ENCODE measurements at regions not wholly inside any gene's neighbourhood (a gene's known extent, or its start where the extent isn't known, plus 50 kb on each side); places are given as distances from the start of the nearest gene placed in this dataset.
A peak's percentile ranks its signal among the peaks of the same experiment; 100 is the strongest.

DNA sequence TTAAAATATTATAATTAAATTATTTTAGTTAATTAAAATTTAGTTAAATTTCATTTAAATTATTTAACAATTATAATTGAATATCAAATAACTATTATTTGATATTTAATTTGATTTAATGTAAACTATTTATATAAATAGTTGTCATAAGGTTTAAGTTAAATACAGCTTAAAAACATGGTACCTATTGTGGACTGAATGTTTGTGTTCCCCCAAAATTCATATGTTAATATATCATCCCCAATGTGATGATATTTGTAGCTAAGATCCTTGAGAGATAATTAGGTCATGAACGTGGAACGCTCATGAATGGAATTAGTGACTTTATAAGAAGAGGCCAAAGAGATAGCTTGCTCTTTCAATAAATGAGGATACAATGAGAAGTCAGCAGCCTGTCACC lies 505.7 kb upstream of the LRATD1 start:
- TF ChIP-seq EP300 (IDR thresholded peaks at IDR 0.05), result no peak
- no peak overlapping the region for H3K27ac ChIP-seq

GRCh38 chr2:14127765-14128164 lies 504.8 kb upstream of the LRATD1 start:
- CTCF ChIA-PET, result no interaction called here
- 2% methylated on average over 3 of the region's 3 CpGs for WGBS (ENCODE audit: missing lambda C conversion rate)

More for the DNA sequence above, 505.7 kb upstream of the LRATD1 start:
- Histone ChIP-seq H3K4me2 (no peak overlapping the region), H3K4me1 (no peaks in the 10 kb centered on the region), H3K9me3 (peaks cover 13% of the 10 kb centered on the region; the same call in 1 of the 3 replicates), H3K4me3 (no peak overlapping the region)
- DNase-seq (ENCODE audit: low read depth in 1 of 2, low spot score in 1 of 2) (no peak), ATAC-seq (no peak), FAIRE-seq (no peak)
- POLR2A ChIA-PET, result no interaction called here
- WGBS (ENCODE audit: missing lambda C conversion rate), result 9% methylated on average over 2 of the region's 2 CpGs
- CTCF ChIA-PET, result no interaction called here

GRCh38 chr2:14132386-14132785 lies 500.1 kb upstream of the LRATD1 start:
- WGBS (ENCODE audit: missing lambda C conversion rate), result 0% methylated on average over 1 of the region's 1 CpG
- DNase-seq (ENCODE audit: low read depth in 1 of 2, low spot score in 1 of 2), result no peak
- ChIA-PET POLR2A (no interaction called here), CTCF (no interaction called here)
- TF ChIP-seq MAZ (IDR thresholded peaks at IDR 0.05; ENCODE audit: borderline replicate concordance, low read depth, low read length) (no peak), CBX8 (IDR thresholded peaks at IDR 0.05) (no peak), KDM5A (IDR thresholded peaks at IDR 0.05) (no peak)
- no peaks in the 10 kb centered on the region for H3K4me1 ChIP-seq
- H3K27ac ChIP-seq, result no peak overlapping the region
- H3K4me2 ChIP-seq, result no peak overlapping the region
- no peak for ATAC-seq
- no peak for FAIRE-seq
- no peak overlapping the region for H3K4me3 ChIP-seq
- peaks cover 4% of the 10 kb centered on the region; the same call in 1 of the 3 replicates for H3K9me3 ChIP-seq

More at GRCh38 chr2:14127765-14128164, 504.8 kb upstream of the LRATD1 start:
- Histone ChIP-seq H3K4me2 (no peak overlapping the region), H3K27ac (no peak overlapping the region), H3K4me1 (no peaks in the 10 kb centered on the region), H3K9me3 (peaks cover 13% of the 10 kb centered on the region; the same call in 1 of the 3 replicates), H3K4me3 (no peak overlapping the region)
- no peak for DNase-seq (ENCODE audit: low read depth in 1 of 2, low spot score in 1 of 2)
- FAIRE-seq, result no peak
- no peak for TF ChIP-seq POLR2A (IDR thresholded peaks at IDR 0.05; ENCODE audit: low read length)
- TF ChIP-seq ATOH8 (CRISPR knock-in tag; IDR thresholded peaks at IDR 0.05; ENCODE audit: low read depth), result no peak
- no peak for TF ChIP-seq RAD21 (conservative IDR thresholded peaks at IDR 0.05 in 1 of 2, IDR thresholded peaks at IDR 0.05 in 1 of 2)
- no peak for TF ChIP-seq USF2 (IDR thresholded peaks at IDR 0.05)
- TF ChIP-seq NPAS2 (CRISPR knock-in tag; IDR thresholded peaks at IDR 0.05; ENCODE audit: borderline replicate concordance), result no peak
- TF ChIP-seq HDAC2 (IDR thresholded peaks at IDR 0.05), result no peak
- no peak for TF ChIP-seq CBX2 (IDR thresholded peaks at IDR 0.05; ENCODE audit: borderline replicate concordance, low read depth)
- POLR2A ChIA-PET, result no interaction called here
- ATAC-seq, result no peak

DNA sequence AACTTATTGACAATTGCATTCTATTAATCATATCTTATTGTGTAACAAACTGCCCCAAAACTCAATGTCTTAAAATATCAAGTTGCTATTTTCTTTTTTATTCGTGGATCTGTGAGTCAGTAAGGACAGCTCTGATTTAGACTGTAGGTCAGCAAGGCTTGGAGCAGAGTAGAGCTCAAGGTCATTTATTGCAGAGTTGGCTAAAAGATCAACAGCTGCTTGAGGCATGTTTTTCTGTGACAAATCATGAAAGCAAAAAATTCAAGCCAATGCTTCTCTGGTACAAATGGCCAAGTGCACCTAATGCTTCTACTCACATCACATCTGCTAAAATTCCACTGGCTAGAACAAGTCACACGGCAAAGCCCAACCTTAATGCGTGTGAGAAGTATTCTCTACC lies 497.7 kb upstream of the LRATD1 start:
- 36% methylated on average over 3 of the region's 3 CpGs for WGBS (ENCODE audit: missing lambda C conversion rate)
- Histone ChIP-seq H3K4me3 (no peak overlapping the region), H3K9me3 (no peaks in the 10 kb centered on the region), H3K27ac (no peak overlapping the region), H3K4me2 (no peak overlapping the region), H3K4me1 (no peaks in the 10 kb centered on the region)
- DNase-seq (ENCODE audit: low read depth in 1 of 2, low spot score in 1 of 2) (no peak), FAIRE-seq (no peak), ATAC-seq (no peak)
- no peak for TF ChIP-seq HMGXB4 (CRISPR knock-in tag; IDR thresholded peaks at IDR 0.05; ENCODE audit: borderline replicate concordance)
- TF ChIP-seq MAFK (IDR thresholded peaks at IDR 0.05; ENCODE audit: partially characterized antibody), result peak; percentile 5
- POLR2A ChIA-PET, result no interaction called here
- CTCF ChIA-PET, result no interaction called here

DNA sequence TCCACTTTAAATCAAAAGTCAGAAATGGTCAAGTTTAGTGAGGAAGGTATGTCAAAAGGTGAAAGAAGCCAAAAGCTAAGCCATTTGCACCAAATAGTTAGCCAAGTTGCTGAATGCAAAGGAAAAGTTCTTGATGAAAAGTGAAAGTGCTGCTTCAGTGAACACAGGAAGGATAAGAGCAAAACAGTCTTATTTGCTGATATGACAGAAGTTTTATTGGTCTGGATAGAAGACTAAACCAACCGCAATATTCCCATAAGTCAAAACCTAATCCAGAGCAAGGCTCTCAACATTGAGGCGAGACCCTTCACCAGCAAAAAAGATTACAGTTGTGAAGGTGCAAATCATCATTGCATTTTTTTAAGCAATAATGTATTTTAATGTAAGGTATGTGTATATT lies 496.5 kb upstream of the LRATD1 start:
- no peaks in the 10 kb centered on the region for H3K9me3 ChIP-seq
- ATAC-seq, result no peak
- 40% methylated on average over 2 of the region's 2 CpGs for WGBS (ENCODE audit: missing lambda C conversion rate)
- H3K27ac ChIP-seq, result no peak overlapping the region
- H3K4me3 ChIP-seq, result no peak overlapping the region
- FAIRE-seq, result no peak
- no peak for DNase-seq (ENCODE audit: low read depth in 1 of 2, low spot score in 1 of 2)
- no peak overlapping the region for H3K4me2 ChIP-seq
- H3K4me1 ChIP-seq, result no peaks in the 10 kb centered on the region
- ChIA-PET CTCF (no interaction called here), POLR2A (no interaction called here)
- TF ChIP-seq MAFK (IDR thresholded peaks at IDR 0.05; ENCODE audit: partially characterized antibody) (peak; percentile 62), RNF2 (IDR thresholded peaks at IDR 0.05; ENCODE audit: borderline replicate concordance, low read depth) (no peak)

Data from A549 (cell line).